Heart left ventricle (tissue), 16 donors: ENCODE measurements at regions not wholly inside any gene's neighbourhood (a gene's known extent, or its start where the extent isn't known, plus 50 kb on each side); places are given as distances from the start of the nearest gene placed in this dataset.

Experiments
- ATAC-seq, 4 donors: fragments of 200-7000 bp; cut with Tn5 transposase; one replicate each; pipeline ENCODE4 v1.9.1; 2020 to 2022; ENCODE audit warnings: moderate library complexity in 4 of 4, mild to moderate bottlenecking in 3 of 4, moderate number of reproducible peaks in 1 of 4
- DNase-seq, 5 donors: peaks; one replicate each; pipeline ENCODE4 v3.0.0-alpha.2; 2020
- H3K27ac ChIP-seq, 12 donors: fragments of 200-600 bp; sonication (generic) in 4 of 12; one replicate each; pipeline versions ENCODE4 v1.5.0 to v1.8.0; 2016 to 2022; ENCODE audit warnings: mild to moderate bottlenecking in 2 of 12
- H3K27me3 ChIP-seq, 9 donors: fragments of 200-600 bp; sonication (generic) in 2 of 9; one replicate each; pipeline versions ENCODE4 v1.5.1 to v1.8.0; 2016 to 2022; ENCODE audit warnings: mild to moderate bottlenecking in 3 of 9
- H3K36me3 ChIP-seq, 9 donors: fragments of 200-600 bp; sonication (generic) in 2 of 9; one replicate each; pipeline versions ENCODE4 v1.5.0 to v1.8.0; 2018 to 2022; ENCODE audit warnings: mild to moderate bottlenecking in 2 of 9
- H3K4me1 ChIP-seq, 12 donors: fragments of 200-600 bp; sonication (generic) in 4 of 12; one replicate each; pipeline versions ENCODE4 v1.5.0 to v1.8.0; 2016 to 2022; ENCODE audit warnings: mild to moderate bottlenecking in 3 of 12
- H3K4me3 ChIP-seq, 12 donors: fragments of 200-600 bp; sonication (generic) in 4 of 12; one replicate each; pipeline versions ENCODE4 v1.5.0 to v1.8.0; 2017 to 2022; ENCODE audit warnings: mild to moderate bottlenecking in 9 of 12, moderate library complexity in 4 of 12
- H3K9me3 ChIP-seq, 12 donors: fragments of 200-600 bp; sonication (generic) in 4 of 12; one replicate each; pipeline versions ENCODE4 v1.5.0 to v1.8.0; 2016 to 2022; ENCODE audit warnings: mild to moderate bottlenecking in 1 of 12
- CTCF ChIP-seq, 12 donors: fragments of 200-600 bp; sonication (generic) in 4 of 12; IDR thresholded peaks; one replicate each; pipeline versions ENCODE4 v1.5.0 to v1.8.0; 2018 to 2022; ENCODE audit warnings: antibody characterized with exemption in 12 of 12, mild to moderate bottlenecking in 5 of 12
- POLR2A ChIP-seq, 2 donors: fragments of 450-650 bp; IDR thresholded peaks; one replicate each; pipeline ENCODE4 v1.6.1; 2017; ENCODE audit warnings: antibody characterized with exemption in 2 of 2, mild to moderate bottlenecking in 2 of 2, moderate library complexity in 2 of 2
- WGBS, 4 donors: extraction: QIAGEN DNeasy Blood & Tissue Kit in 2 of 4; methylation state at CpG; one replicate each; pipeline versions ENCODE4 v1.1.5 to v1.1.7; 2013 to 2018; 5-methylcytosine and 5-hydroxymethylcytosine counted together
- intact Hi-C, 10 donors: fragments of 100-400 bp; cut with DNase I; formaldehyde crosslinking; loops; one replicate each; pipeline versions ENCODE4 v1.11.1 to v1.14.2; 2022
- donor health status: ischemic (EF 13 %, LVEDD 7.1; RV severe dilation, severe dysfunction).
- donor health status: healthy with polysubstance abuse.
- donor health status: DM: no; HTN: yes; CAD: no.
- donor health status: DM: no; HTN: no; CAD: no.
- donor health status: ischemic (EF 25% LVEDD 6.9; RV normal size, moderate dysfunction).
- donor health status: ischemic (EF 25% LVEDD 5.7; RV mildly dilated, moderate dysfunction).
- donor health status: healthy.
- donor health status: DM: yes; HTN: yes; CAD: no.
- donor health status: ischemic (EF 35%, LVEDD 5.7; RV mildly dilated, moderate dysfunction).
- donor health status: nonischemic (EF 11% LVEDD 7.7; RV severe dilation, severe dysfunction).
- donor health status: DM: yes; HTN: yes; CAD: no.
- donor health status: PGD.
- donor health status: ischemic (EF 29% LVEDD 5.4; RV normal size, mild dysfunction).
- donor health status: nonischemic (EF 23%, LVEDD 6.1; RV moderate dilation, normal function).

GRCh38 chrX:139213241-139213709, 317.3 kb upstream of the F9 start:
- ATAC-seq: no peak
- no peak overlapping the region for H3K4me3 ChIP-seq
- H3K4me1 ChIP-seq: no peaks in the 10 kb centered on the region
- DNase-seq: no peak
- H3K27me3 ChIP-seq: peaks cover 0 to 35% (median 0%) of the 10 kb centered on the region in 9 donors
- intact Hi-C loops: no loop called here
- H3K36me3 ChIP-seq: no peaks in the 10 kb centered on the region
- 56 to 69% (median 63%) methylated on average over 3 of the region's 3 CpGs for WGBS, 4 donors
- H3K27ac ChIP-seq: no peak overlapping the region
- no peaks in the 10 kb centered on the region for H3K9me3 ChIP-seq
- no peak for TF ChIP-seq POLR2A (IDR thresholded peaks at IDR 0.05)
- TF ChIP-seq CTCF (IDR thresholded peaks at IDR 0.05): no peak

GRCh38 chrX:139211568-139212182, 318.9 kb upstream of the F9 start:
- Histone ChIP-seq H3K27me3 (peaks cover 0 to 49% (median 0%) of the 10 kb centered on the region in 9 donors), H3K27ac (no peak overlapping the region)

GRCh38 chrX:139209342-139209741, 321.2 kb upstream of the F9 start:
- no peak overlapping the region for H3K4me3 ChIP-seq
- intact Hi-C loops: no loop called here
- no peak overlapping the region for H3K27ac ChIP-seq
- DNase-seq (no peak), ATAC-seq (no peak)
- H3K27me3 ChIP-seq: peaks cover 0 to 69% (median 0%) of the 10 kb centered on the region in 9 donors
- WGBS, 4 donors: 32 to 59% (median 41%) methylated on average over 3 to 5 of the region's 5 CpGs
- peaks cover 0 to 1% (median 0%) of the 10 kb centered on the region in 12 donors for H3K9me3 ChIP-seq
- TF ChIP-seq CTCF (IDR thresholded peaks at IDR 0.05) (no peak), POLR2A (IDR thresholded peaks at IDR 0.05) (no peak)
- H3K36me3 ChIP-seq: no peaks in the 10 kb centered on the region
- peaks cover 0 to 9% (median 0%) of the 10 kb centered on the region in 12 donors for H3K4me1 ChIP-seq

More at GRCh38 chrX:139211568-139212182, 318.9 kb upstream of the F9 start:
- intact Hi-C loops: no loop called here
- Histone ChIP-seq H3K36me3 (no peaks in the 10 kb centered on the region), H3K9me3 (no peaks in the 10 kb centered on the region), H3K4me3 (no peak overlapping the region), H3K4me1 (no peaks in the 10 kb centered on the region)
- TF ChIP-seq CTCF (IDR thresholded peaks at IDR 0.05) (no peak), POLR2A (IDR thresholded peaks at IDR 0.05) (no peak)
- DNase-seq: no peak
- 38 to 45% (median 43%) methylated on average over 8 of the region's 8 CpGs for WGBS, 4 donors
- ATAC-seq: no peak

- peaks cover 0 to 72% (median 0%) of the 10 kb centered on the region in 9 donors for H3K27me3 ChIP-seq
- intact Hi-C loops: no loop called here
Observed at GRCh38 chrX:139207655-139208054, 322.9 kb upstream of the F9 start.

More at GRCh38 chrX:139207655-139208054, 322.9 kb upstream of the F9 start:
- Histone ChIP-seq H3K36me3 (no peaks in the 10 kb centered on the region), H3K4me1 (peaks cover 0 to 9% (median 0%) of the 10 kb centered on the region in 12 donors), H3K9me3 (peaks cover 0 to 5% (median 0%) of the 10 kb centered on the region in 12 donors), H3K4me3 (no peak overlapping the region), H3K27ac (no peak overlapping the region)
- DNase-seq (no peak), ATAC-seq (no peak)
- TF ChIP-seq POLR2A (IDR thresholded peaks at IDR 0.05): no peak
- no peak for TF ChIP-seq CTCF (IDR thresholded peaks at IDR 0.05)
